ENCODE measurements at regions not wholly inside any gene's neighbourhood (a gene's known extent, or its start where the extent isn't known, plus 50 kb on each side); places are given as distances from the start of the nearest gene placed in this dataset.

DNA sequence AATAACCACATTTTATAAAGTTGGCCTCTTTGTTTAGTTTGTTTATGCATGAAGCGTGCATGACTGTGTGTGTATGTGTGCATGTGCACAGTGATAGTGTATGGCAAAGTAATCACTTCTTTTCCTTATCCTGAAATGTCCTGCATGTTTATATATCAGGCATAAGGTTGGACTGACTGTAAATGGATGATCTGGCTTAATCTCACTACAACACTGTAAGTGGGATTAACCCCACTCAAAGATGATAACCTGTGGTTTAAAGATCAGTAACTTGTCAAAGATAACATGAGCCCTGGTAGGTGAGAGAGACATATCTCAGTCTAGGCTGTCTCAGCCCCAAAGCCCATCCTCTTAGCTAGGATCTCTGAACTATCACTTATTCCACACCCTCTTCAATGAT is 376.6 kb upstream of the TSHZ2 start:
- Histone ChIP-seq H3K79me2 (ENCODE audit: insufficient read depth, low read length) (no peaks in the 10 kb centered on the region), H3K9me3 (replicated peaks in 1 of 2; ENCODE audit: control insufficient read depth in 1 of 2, insufficient read depth in 1 of 2, low read length in 2 of 2) (peaks cover 0 to under 1% of the 10 kb centered on the region in 2 donors), H3K27me3 (ENCODE audit: control insufficient read depth in 2 of 2, insufficient read depth in 2 of 2, low read length in 2 of 2) (no peaks in the 10 kb centered on the region), H3K27ac (ENCODE audit: low read depth in 1 of 2, low read length in 2 of 2) (no peak overlapping the region), H3K36me3 (replicated peaks in 1 of 2; ENCODE audit: control insufficient read depth in 1 of 2, insufficient read depth in 2 of 2, low read length in 2 of 2) (no peaks in the 10 kb centered on the region), H3K4me1 (ENCODE audit: control insufficient read depth in 1 of 2, insufficient read depth in 2 of 2, low read length in 2 of 2) (peaks cover 2 to 3% of the 10 kb centered on the region in 2 donors), H2AFZ (ENCODE audit: insufficient read depth, low read depth, low read length, poor library complexity, severe bottlenecking) (no peak overlapping the region), H3K4me2 (replicated peaks; ENCODE audit: extremely low read depth, low read length, poor library complexity, severe bottlenecking) (no peak overlapping the region), H3K4me3 (replicated peaks in 1 of 3; ENCODE audit: low read depth in 2 of 3, low read length in 3 of 3) (no peak overlapping the region), H4K20me1 (ENCODE audit: insufficient read depth, low read length) (no peaks in the 10 kb centered on the region), H3K9ac (ENCODE audit: insufficient read depth, low read length, poor library complexity, severe bottlenecking) (no peak overlapping the region)
- no peaks in the 10 kb centered on the region for H3K36me3 Mint-ChIP-seq
- intact Hi-C loops (cut with micrococcal nuclease) = no loop called here
- peaks cover under 1% of the 10 kb centered on the region for H3K4me1 Mint-ChIP-seq
- no peak for DNase-seq
- peaks cover 3 to 18% (median 10%) of the 10 kb centered on the region in 7 donors for H3K9me3 Mint-ChIP-seq
- no CpG with 5 or more reads among the region's 1 CpG for WGBS (ENCODE audit: insufficient coverage)
- no peak overlapping the region for H3K27ac Mint-ChIP-seq
- H3K27me3 Mint-ChIP-seq (ENCODE audit: low read depth in 3 of 3) = no peaks in the 10 kb centered on the region
- TF ChIP-seq, protein P1, sequence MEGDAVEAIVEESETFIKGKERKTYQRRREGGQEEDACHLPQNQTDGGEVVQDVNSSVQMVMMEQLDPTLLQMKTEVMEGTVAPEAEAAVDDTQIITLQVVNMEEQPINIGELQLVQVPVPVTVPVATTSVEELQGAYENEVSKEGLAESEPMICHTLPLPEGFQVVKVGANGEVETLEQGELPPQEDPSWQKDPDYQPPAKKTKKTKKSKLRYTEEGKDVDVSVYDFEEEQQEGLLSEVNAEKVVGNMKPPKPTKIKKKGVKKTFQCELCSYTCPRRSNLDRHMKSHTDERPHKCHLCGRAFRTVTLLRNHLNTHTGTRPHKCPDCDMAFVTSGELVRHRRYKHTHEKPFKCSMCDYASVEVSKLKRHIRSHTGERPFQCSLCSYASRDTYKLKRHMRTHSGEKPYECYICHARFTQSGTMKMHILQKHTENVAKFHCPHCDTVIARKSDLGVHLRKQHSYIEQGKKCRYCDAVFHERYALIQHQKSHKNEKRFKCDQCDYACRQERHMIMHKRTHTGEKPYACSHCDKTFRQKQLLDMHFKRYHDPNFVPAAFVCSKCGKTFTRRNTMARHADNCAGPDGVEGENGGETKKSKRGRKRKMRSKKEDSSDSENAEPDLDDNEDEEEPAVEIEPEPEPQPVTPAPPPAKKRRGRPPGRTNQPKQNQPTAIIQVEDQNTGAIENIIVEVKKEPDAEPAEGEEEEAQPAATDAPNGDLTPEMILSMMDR (IDR thresholded peaks at IDR 0.05) = no peak
- H3K4me3 Mint-ChIP-seq = no peak overlapping the region

- H3K4me1 ChIP-seq (ENCODE audit: control insufficient read depth in 1 of 2, insufficient read depth in 2 of 2, low read length in 2 of 2) = no peaks in the 10 kb centered on the region
- H3K36me3 ChIP-seq (replicated peaks in 1 of 2; ENCODE audit: control insufficient read depth in 1 of 2, insufficient read depth in 2 of 2, low read length in 2 of 2) = no peaks in the 10 kb centered on the region
- Mint-ChIP-seq H3K9me3 (peaks cover 0 to 11% (median 5%) of the 10 kb centered on the region in 7 donors), H3K36me3 (no peaks in the 10 kb centered on the region), H3K4me3 (no peak overlapping the region), H3K27ac (no peak overlapping the region), H3K27me3 (ENCODE audit: low read depth in 3 of 3) (no peaks in the 10 kb centered on the region), H3K4me1 (no peaks in the 10 kb centered on the region)
- H2AFZ ChIP-seq (ENCODE audit: insufficient read depth, low read depth, low read length, poor library complexity, severe bottlenecking) = no peak overlapping the region
- no peaks in the 10 kb centered on the region for H4K20me1 ChIP-seq (ENCODE audit: insufficient read depth, low read length)
- no peak for DNase-seq
- no peaks in the 10 kb centered on the region for H3K79me2 ChIP-seq (ENCODE audit: insufficient read depth, low read length)
- H3K27ac ChIP-seq (ENCODE audit: low read depth in 1 of 2, low read length in 2 of 2) = no peak overlapping the region
- intact Hi-C loops (cut with micrococcal nuclease) = no loop called here
- no peak overlapping the region for H3K4me2 ChIP-seq (replicated peaks; ENCODE audit: extremely low read depth, low read length, poor library complexity, severe bottlenecking)
- TF ChIP-seq, protein P1 (IDR thresholded peaks at IDR 0.05) = no peak
- no peak overlapping the region for H3K4me3 ChIP-seq (replicated peaks in 1 of 3; ENCODE audit: low read depth in 2 of 3, low read length in 3 of 3)
- 0% methylated on average over 1 of the region's 5 CpGs for WGBS (ENCODE audit: insufficient coverage)
- H3K9ac ChIP-seq (ENCODE audit: insufficient read depth, low read length, poor library complexity, severe bottlenecking) = no peak overlapping the region
- peaks cover 0 to 4% of the 10 kb centered on the region in 2 donors for H3K9me3 ChIP-seq (replicated peaks in 1 of 2; ENCODE audit: control insufficient read depth in 1 of 2, insufficient read depth in 1 of 2, low read length in 2 of 2)
- no peaks in the 10 kb centered on the region for H3K27me3 ChIP-seq (ENCODE audit: control insufficient read depth in 2 of 2, insufficient read depth in 2 of 2, low read length in 2 of 2)
These were observed 378.5 kb upstream of the TSHZ2 start for GRCh38 chr20:52593654-52594053.

Data from CD14-positive monocyte (primary cell).